HEK293 (cell line): ENCODE measurements at regions not wholly inside any gene's neighbourhood (a gene's known extent, or its start where the extent isn't known, plus 50 kb on each side); places are given as distances from the start of the nearest gene placed in this dataset.

Experiments
- HOXA7 ChIP-seq: sonication (generic); formaldehyde crosslinking; IDR thresholded peaks from 2 replicates; pipeline ENCODE4 v1.8.1; 2022; ENCODE audit warnings: missing genetic modification reagents, borderline replicate concordance
- ZNF184 ChIP-seq: fragments of 450-650 bp; IDR thresholded peaks from 2 replicates; pipeline ENCODE4 v1.5.1; 2018; ENCODE audit warnings: missing biosample characterization, mild to moderate bottlenecking, missing genetic modification characterization
- ZNF311 ChIP-seq: fragments of 450-650 bp; formaldehyde crosslinking; IDR thresholded peaks from 2 replicates; pipeline ENCODE4 v1.5.1; 2017; ENCODE audit warnings: missing biosample characterization, missing genetic modification characterization, borderline replicate concordance
- ZNF561 ChIP-seq: fragments of 450-650 bp; IDR thresholded peaks from 2 replicates; pipeline ENCODE4 v1.5.1; 2018; ENCODE audit warnings: missing biosample characterization, missing genetic modification characterization, borderline replicate concordance
- ZNF629 ChIP-seq: fragments of 450-650 bp; formaldehyde crosslinking; IDR thresholded peaks from 2 replicates; pipeline ENCODE4 v1.5.1; 2017; ENCODE audit warnings: missing biosample characterization, missing genetic modification characterization
- TF ChIP-seq, protein P1 (sequence below): fragments of 450-650 bp; formaldehyde crosslinking; IDR thresholded peaks from 2 replicates; pipeline ENCODE4 v1.5.1; 2016; ENCODE audit warnings: missing biosample characterization, missing genetic modification characterization
- TF ChIP-seq, protein P2 (sequence below): fragments of 450-650 bp; formaldehyde crosslinking; IDR thresholded peaks from 2 replicates; pipeline ENCODE4 v1.5.1; 2016; ENCODE audit warnings: missing biosample characterization, missing genetic modification characterization, borderline replicate concordance
- TF ChIP-seq, protein P3 (sequence below): fragments of 450-650 bp; formaldehyde crosslinking; IDR thresholded peaks from 2 replicates; pipeline ENCODE4 v1.5.1; 2016; ENCODE audit warnings: missing biosample characterization, missing genetic modification characterization
- TF ChIP-seq, protein P4 (sequence below): fragments of 450-650 bp; formaldehyde crosslinking; conservative IDR thresholded peaks from 2 replicates; pipeline ENCODE4 v1.5.1; 2016; ENCODE audit warnings: low read depth, missing biosample characterization, missing genetic modification characterization

DNA sequence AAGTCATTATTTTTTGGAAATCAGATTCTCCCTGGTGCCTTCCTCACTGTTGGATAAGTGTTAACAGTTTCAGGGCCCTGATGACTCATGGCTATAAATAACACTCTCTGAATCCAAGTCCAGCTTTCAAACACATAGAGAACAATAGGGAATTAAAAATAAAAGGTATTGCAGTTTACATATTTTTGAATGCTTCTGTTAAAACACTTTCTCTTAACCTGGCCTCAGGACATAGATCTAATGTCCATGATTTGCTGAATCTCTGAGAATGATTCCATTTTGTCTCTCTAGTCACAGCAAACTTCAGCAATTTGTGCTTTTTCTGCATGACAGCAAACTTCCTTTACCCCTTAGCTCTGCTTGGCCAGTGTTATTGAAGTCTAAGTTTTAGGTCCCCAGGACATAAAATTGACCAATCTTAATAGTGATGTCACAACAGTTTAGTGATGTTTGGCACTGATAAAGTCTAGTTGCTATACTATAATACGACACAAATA is 1192.4 kb upstream of the CITED2 start:
- TF ChIP-seq, protein P1, sequence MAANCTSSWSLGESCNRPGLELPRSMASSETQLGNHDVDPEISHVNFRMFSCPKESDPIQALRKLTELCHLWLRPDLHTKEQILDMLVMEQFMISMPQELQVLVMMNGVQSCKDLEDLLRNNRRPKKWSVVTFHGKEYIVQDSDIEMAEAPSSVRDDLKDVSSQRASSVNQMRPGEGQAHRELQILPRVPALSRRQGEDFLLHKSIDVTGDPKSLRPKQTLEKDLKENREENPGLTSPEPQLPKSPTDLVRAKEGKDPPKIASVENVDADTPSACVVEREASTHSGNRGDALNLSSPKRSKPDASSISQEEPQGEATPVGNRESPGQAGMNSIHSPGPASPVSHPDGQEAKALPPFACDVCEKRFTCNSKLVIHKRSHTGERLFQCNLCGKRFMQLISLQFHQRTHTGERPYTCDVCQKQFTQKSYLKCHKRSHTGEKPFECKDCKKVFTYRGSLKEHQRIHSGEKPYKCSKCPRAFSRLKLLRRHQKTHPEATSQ (tag by site-specific recombination), result no peak
- TF ChIP-seq, protein P2, sequence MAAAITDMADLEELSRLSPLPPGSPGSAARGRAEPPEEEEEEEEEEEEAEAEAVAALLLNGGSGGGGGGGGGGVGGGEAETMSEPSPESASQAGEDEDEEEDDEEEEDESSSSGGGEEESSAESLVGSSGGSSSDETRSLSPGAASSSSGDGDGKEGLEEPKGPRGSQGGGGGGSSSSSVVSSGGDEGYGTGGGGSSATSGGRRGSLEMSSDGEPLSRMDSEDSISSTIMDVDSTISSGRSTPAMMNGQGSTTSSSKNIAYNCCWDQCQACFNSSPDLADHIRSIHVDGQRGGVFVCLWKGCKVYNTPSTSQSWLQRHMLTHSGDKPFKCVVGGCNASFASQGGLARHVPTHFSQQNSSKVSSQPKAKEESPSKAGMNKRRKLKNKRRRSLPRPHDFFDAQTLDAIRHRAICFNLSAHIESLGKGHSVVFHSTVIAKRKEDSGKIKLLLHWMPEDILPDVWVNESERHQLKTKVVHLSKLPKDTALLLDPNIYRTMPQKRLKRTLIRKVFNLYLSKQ (tag by site-specific recombination), result no peak
- TF ChIP-seq, protein P3, sequence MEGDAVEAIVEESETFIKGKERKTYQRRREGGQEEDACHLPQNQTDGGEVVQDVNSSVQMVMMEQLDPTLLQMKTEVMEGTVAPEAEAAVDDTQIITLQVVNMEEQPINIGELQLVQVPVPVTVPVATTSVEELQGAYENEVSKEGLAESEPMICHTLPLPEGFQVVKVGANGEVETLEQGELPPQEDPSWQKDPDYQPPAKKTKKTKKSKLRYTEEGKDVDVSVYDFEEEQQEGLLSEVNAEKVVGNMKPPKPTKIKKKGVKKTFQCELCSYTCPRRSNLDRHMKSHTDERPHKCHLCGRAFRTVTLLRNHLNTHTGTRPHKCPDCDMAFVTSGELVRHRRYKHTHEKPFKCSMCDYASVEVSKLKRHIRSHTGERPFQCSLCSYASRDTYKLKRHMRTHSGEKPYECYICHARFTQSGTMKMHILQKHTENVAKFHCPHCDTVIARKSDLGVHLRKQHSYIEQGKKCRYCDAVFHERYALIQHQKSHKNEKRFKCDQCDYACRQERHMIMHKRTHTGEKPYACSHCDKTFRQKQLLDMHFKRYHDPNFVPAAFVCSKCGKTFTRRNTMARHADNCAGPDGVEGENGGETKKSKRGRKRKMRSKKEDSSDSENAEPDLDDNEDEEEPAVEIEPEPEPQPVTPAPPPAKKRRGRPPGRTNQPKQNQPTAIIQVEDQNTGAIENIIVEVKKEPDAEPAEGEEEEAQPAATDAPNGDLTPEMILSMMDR (tag by site-specific recombination), result no peak
- no peak for TF ChIP-seq ZNF311 (tag by site-specific recombination)
- TF ChIP-seq ZNF184, result no peak
- TF ChIP-seq ZNF561, result no peak
- no peak for TF ChIP-seq HOXA7 (CRISPR knock-in tag)
- TF ChIP-seq ZNF629 (tag by site-specific recombination), result no peak
- TF ChIP-seq, protein P4, sequence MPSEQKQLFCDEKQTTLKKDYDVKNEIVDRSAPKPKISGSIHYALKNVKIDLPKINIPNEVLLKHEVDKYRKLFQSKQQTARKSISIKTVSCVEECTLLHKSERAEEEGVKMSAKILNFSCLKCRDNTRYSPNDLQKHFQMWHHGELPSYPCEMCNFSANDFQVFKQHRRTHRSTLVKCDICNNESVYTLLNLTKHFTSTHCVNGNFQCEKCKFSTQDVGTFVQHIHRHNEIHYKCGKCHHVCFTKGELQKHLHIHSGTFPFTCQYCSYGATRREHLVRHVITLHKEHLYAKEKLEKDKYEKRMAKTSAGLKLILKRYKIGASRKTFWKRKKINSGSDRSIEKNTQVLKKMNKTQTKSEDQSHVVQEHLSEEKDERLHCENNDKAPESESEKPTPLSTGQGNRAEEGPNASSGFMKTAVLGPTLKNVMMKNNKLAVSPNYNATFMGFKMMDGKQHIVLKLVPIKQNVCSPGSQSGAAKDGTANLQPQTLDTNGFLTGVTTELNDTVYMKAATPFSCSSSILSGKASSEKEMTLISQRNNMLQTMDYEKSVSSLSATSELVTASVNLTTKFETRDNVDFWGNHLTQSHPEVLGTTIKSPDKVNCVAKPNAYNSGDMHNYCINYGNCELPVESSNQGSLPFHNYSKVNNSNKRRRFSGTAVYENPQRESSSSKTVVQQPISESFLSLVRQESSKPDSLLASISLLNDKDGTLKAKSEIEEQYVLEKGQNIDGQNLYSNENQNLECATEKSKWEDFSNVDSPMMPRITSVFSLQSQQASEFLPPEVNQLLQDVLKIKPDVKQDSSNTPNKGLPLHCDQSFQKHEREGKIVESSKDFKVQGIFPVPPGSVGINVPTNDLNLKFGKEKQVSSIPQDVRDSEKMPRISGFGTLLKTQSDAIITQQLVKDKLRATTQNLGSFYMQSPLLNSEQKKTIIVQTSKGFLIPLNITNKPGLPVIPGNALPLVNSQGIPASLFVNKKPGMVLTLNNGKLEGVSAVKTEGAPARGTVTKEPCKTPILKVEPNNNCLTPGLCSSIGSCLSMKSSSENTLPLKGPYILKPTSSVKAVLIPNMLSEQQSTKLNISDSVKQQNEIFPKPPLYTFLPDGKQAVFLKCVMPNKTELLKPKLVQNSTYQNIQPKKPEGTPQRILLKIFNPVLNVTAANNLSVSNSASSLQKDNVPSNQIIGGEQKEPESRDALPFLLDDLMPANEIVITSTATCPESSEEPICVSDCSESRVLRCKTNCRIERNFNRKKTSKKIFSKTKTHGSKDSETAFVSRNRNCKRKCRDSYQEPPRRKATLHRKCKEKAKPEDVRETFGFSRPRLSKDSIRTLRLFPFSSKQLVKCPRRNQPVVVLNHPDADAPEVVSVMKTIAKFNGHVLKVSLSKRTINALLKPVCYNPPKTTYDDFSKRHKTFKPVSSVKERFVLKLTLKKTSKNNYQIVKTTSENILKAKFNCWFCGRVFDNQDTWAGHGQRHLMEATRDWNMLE (tag by site-specific recombination), result no peak
